ENCODE measurements at regions not wholly inside any gene's neighbourhood (a gene's known extent, or its start where the extent isn't known, plus 50 kb on each side); places are given as distances from the start of the nearest gene placed in this dataset.
"Not testable (repeated sequence)": the region's sequence is repeated elsewhere in the genome, so short reads cannot be mapped to it uniquely, and the experiment has no call there.

DNA sequence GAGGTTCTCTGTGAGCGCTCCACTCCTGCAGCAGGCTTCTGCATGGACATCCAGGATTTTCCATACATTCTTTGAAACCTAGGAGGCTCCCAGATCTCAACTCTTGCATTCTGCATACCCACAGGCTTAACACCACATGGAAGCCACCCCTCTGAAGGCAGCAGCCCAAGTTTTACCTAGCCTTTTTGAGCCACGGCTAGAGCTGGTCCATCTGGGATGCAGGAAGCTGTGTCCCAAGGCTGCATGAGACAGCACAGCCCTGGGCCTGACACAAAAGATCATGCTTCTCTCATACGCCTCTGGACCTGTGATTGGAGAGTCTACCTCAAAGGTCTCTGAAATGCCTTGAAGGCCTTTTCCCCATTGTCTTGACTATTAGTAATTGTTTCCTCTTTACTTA is 53.6 kb upstream of the RPRM start:
- DNase-seq, result no peak

DNA sequence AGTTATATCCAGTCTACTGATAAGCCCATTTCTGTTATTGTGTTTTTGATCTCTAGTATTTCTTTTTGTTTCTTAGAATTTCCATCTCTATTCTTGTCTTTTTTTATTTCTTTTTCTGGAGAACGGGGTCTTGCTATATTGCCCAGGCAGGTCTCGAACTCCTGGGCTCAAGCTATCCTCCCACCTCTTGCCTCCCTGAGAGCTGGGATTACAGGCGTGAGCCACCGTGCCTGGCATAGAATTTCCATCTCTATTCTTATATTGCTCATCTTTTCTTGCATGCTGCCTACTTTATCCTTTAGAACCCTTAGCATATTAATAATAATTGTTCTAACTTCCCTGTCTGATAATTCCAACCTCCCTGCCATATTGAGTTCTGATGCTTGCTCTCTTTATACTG is 55.2 kb upstream of the RPRM start:
- DNase-seq, result not testable (repeated sequence)

DNA sequence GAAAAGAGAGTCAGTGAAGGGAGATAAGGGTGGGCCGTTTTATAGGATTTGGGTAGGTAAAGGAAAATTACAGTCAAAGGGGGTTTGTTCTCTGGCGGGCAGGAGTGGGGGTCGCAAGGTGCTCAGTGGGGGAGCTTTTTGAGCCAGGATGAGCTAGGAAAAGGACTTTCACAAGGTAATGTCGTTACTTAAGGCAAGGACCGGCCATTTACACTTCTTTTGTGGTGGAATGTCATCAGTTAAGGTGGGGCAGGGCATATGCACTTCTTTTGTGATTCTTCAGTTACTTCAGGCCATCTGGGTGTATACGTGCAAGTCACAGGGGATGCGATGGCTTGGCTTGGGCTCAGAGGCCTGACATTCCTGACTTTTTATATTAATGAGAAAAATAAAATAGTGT is 56.0 kb upstream of the RPRM start:
- DNase-seq, result not testable (repeated sequence)

DNA sequence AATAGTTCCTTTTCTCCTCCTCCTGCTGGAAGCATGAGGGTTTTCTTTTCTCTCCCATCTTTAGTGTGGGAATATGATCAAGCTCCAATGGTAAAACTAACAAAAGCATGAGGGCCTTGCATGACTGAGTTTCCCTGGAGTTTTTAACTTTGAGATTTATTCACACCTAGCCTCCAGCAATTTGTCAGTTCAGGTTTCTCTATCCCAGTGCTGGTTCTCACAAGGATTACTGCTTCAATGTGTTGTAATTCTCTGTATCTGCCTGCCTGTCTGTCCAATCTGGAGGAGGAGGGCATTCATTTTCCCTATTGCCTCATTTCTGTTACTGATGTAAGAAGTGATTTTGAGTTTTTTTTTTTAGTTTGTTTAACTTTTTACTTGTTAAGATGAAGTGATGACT is 57.6 kb upstream of the RPRM start:
- DNase-seq, result no peak

DNA sequence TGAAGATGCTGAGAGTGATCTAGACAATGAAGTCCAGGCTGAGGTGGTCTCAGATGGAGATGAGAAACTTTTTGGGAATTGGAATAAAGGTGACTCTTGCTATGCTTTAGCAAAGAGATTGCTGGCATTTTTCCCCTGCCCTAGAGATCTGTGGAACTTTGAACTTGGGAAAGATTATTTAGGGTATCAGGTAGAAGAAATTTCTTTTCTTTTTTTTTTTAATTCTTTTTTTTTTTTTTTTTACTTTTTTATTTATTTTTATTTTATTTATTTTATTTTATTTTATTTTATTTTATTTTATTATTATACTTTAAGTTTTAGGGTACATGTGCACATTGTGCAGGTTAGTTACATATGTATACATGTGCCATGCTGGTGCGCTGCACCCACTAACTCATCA is 59.5 kb upstream of the RPRM start:
- DNase-seq, result not testable (repeated sequence)

DNA sequence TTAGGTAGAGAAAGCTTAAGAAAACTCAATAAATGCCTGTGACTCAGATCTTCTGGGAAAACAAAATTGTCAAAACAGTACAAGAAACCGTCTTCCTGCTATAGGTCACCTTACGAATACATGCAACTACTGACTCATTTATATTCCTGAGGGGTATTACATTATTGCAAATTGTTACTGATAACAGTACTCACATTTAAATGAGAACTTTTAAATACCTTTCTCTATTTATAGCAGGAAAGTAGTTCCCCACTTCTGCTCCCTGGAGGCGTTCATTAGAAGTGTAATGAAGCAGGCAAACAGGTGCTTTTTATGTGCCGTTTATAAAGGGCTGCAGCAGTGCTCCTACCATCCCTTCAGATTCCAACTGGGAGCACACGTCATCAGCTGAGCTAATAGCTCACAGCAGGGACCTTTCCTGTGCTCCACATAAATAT is 65.1 kb upstream of the RPRM start:
- peak; percentile 79 for DNase-seq

DNA sequence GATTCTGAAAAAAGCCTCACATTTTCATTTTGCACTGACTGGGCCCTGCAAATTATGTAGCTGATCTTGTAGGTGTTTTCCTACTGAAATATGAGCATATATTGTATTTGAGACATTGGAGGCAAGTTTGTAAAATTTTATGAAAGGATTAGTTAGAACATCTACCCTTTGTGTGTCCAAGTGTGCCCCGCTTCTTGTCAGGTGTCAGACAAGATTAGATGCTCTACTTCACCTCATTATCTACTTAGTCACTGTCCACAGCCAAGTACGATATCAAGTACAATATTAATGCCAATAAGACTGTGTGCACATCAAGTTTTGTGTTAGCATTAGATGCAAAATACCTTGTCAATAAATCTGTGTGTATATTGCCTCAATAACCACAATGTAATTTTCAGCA is 67.8 kb upstream of the RPRM start:
- no peak for DNase-seq

DNA sequence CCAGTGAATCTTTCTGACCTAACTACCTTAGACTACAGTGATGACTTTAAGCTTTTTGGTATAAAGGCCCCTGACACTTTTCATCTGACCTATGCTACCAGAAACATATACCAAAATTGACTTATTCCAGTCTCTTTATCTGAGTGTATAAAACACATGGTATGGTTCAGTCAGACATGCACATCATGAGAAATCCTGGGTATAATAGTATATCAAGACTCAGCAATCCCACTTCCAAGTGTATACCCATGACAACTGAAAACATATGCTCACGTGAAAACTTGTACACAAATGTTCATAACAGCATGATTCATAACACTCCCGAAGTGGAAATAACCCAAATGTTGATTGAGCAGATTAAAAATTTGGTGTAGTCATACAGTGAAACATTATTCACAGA is 70.0 kb upstream of the RPRM start:
- DNase-seq, result no peak

DNA sequence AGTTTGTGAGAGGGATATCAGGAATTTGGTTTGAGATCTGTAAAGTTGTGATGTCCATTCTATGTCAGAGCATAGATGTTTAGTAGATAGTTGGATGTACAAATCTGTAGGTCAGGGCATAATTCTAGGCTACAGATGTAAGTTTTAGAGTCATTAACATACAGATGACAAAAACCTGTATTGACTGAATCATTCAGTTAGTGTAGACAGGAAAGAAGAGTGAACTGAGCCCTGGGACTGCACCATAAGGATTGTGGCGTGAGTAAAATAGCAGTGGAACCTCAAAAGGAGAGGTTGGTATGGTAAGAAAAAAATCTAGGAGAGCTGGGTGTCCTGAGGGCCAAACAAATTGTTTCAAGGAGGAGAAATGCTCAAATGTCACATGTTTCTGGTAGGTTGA is 73.1 kb upstream of the RPRM start:
- DNase-seq, result no peak

DNA sequence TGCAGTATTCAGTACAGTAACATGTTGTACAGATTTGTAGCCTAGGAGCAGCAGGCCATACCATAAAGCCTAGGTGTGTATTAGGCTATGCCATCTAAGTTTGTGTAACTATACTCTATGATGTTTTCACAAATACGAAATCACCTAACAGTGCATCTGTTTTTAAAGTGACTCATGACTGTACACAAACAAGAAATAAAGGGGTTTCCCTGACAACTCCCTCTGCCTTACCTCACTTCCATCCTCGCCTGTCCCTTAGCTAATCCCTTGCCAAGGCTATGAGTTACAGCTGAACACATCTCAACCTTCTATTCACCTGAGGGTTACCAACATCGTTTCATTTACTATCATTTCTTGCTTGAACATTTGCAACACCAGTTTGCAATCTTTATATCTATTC is 78.6 kb upstream of the RPRM start:
- no peak for DNase-seq

DNA sequence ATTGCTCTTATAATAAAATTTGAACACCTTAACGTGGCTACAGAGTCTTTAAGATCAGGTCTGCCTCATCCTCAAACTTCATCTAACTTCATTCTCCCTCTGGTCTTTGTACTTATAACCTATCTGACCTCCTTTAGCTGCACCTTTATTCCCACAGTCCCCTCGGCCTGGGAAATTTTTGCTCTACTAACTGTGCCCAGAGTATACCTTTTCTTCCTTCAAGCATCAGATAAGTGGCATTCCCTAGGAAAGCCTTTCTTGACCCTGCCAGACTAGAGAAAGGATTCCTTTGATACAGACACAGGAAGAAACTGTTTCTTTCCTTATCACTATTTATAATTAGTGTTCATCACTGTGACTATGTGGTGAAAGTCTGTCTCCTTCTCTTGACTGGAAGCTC is 79.2 kb upstream of the RPRM start:
- DNase-seq, result no peak

DNA sequence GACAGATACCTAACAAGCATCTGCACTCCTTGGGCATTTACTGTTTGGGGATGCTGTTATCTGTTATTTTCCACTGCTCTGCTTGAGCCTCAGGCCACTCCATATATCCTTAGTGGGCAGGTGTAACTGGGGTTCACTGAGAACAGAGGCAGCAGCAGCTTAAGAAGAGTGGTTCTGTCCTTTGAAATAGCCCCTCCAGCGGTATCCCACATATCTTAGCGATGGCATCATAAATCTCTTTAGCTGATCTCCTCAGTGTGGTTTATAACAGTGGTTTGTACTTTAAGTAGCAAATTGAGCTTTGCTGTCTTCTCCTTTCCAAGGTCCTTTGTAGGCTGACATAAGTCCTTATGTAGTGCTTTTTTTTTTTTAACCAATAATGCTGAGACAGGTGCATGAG is 79.7 kb upstream of the RPRM start:
- no peak for DNase-seq

DNA sequence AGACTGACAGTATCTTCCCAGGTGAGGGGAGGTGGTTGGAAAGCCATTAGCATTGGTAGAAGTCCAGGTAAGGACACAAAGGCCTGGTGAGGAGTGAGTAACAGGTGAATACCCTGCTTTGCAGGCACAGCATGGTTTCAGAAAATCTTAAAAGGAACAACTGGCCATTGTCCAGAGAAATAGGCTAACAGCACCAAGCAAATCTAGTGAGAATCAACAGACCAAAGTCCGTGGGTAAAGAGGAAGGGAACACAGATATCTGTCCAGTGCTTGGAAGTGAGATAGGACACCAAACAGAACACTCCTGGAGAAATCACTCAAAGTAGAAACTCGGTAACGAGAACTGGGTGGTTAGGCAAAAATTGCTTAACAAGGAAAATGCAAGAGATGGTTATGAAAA is 88.8 kb upstream of the RPRM start:
- no peak for DNase-seq

DNA sequence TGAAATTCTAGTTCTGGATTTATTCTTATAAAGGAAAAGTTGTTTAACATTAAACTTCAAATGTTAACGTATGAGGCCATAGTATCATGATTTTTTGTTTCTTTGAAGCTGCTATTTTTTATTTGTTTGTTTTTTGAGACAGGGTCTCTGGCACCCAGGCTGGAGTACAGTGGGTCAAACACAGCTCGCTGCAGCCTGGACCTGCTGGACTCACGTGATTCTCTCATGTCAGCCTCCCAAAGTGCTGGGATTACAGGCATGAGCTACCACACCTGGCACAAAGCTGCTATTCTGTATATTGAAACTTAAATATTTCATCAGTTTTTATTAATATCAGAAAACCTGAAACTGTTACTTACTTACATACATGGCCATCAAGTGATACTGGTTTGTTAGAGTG is 89.5 kb upstream of the RPRM start:
- no peak for DNase-seq

DNA sequence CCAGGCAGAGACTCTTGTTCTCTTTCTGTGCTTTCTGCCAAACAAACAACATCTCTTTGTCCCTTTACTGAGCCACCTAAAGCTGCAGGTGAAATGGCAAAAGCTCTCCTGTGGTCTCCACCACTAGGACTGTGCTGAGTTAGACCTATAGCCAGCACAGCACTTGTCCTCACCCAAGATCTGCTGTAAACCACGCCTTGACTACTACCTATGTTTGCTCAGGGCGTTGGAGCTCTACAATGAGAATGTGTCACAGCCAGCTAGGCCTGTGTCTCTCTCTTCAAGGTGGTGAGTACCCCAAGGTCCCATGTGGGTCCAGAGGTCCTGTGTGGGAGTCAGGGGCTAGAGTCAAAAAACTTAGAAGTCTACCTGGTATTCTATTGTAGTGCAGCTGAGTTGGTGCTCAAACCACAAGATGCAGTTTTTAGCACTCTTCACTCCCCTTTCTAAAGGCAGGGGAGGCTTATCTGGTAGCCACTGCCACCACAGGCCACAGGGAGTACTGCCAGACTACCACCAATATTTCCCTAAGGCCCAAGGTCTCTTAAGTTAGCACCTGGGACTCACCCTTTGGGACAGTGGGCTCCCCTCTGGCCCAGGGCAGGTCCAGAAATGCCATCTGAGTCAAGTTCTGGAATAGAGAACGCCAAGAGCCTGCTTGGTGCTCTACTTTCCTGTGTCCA is 96.8 kb upstream of the RPRM start:
- DNase-seq, result no peak

DNA sequence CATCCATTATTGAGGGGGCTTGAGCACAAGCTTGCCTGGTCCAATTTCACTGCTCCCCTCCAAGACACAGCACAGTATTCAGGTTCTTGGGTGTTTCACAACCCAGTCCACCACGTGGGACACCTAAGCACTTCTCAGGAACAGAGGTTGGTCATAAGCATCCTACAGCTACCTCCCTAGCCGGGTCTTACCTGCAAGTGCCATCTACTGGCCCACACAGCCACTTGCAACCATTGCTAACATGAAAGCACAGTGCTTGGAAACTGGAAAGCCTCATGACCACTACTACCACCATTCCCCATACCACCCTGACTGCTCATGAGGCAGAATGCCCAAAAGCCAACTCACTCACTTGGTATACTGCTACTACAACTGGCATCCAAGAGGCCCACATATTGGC is 105.7 kb upstream of the RPRM start:
- no peak for DNase-seq

DNA sequence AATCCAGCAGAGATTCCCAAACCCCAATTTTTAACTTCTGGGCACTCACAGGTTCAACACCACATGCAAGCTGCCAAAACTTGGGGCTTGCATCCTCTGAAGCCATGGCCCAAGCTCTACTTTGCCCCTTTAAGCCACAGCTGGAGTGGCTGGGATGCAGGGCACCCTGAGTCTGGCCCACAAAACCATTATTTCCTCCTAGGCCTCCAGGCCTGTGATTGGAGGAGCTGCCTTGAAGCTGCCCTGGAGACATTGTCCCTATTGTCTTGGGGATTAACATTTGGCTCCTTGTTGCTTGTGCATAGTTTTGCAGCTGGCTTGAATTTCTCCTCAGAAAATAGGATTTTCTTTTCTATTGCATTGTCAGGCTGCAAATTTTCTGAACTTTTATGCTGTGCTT is 109.8 kb upstream of the RPRM start:
- no peak for DNase-seq

DNA sequence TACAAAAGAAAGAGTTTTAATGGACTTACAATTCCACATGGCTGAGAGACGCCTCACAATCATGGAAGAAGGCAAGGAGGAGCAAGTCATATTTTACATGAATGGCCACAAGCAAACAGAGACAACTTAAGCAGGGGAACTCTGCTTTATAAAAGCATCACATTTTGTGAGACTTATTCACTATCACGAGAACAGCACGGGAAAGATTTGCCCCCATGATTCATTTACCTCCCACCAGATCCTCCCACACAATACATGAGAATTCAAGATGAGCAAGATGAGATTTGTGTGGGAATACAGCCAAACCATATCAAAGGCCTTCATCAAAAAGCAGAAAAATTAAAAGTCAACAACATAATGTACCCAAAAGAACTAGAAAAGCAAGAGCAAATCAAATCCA is 111.0 kb upstream of the RPRM start:
- DNase-seq, result no peak

DNA sequence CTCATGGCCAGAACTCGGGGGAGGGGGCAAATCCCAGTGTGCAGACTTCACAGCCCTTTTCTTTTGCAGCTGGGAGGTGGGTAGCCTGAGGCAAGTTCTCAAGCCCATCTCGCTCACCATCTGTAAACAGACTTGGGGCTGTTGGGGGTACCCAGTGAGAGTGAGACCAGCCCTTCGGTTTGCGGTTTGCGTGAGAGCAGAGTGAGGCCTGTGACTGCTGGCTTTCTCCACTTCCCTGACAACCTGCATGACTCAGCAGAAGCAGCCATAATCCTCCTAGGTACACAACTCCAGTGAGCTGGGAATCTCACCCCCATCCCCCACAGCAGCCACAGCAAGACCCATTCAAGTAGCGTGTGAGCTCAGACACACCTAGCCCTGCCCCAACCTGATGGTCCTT is 114.5 kb upstream of the RPRM start:
- not testable (repeated sequence) for DNase-seq

DNA sequence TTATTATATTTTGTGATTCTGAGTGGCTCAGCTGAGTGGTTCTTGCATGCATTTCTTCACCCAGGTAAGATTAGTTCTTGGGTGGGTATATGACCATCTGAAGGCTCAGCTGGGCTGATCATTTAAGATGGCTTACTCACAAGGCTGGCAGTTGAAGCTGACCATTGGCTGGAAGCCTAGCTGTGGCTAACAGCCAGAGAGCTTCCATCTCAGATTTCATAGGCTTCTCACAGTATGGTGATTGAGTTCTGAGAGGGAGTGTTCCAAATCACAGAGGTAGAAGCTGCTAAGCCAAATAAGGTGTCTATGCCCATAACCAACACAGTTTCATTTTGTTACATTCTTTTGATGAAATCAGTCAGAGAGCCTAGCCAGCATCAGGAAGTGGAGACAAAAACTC is 117.4 kb upstream of the RPRM start:
- DNase-seq, result peak; percentile 70

DNA sequence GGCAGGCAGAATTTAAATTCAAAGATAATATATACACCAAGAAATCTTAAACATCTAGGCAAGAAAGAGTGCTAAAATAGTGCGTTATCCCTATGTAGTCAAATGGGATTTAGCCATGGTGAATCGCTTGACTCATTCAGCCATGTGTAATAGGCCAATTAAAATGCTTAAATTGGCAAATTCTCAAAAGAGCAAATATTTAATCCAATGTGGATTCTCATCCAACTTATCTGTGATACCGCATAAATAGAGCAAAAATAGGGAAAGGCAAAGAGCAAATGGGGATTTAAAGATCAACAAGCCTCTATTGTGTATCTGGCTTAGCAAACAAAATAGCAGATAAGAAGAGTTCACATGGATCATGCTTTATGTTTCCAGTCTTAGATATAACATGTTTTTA is 123.2 kb upstream of the RPRM start:
- DNase-seq, result no peak

DNA sequence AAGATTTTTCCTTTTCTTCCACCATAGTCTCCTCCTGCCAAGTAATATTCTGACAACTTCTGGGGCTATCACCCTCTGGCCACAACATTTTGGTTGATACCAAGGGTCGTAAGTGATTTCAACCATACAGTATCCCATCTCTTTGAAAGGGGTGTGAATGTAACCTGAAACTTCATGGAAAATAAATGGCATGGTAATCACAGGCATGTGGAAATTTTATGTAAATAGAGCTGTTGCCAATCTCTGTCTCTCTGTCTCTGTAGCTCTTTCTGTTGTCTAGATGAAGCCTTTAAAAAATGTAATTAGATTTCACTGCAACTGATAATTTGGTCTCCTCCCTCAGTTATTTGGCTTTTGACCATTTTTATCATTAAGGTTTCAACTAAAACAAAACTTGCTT is 125.6 kb upstream of the RPRM start:
- peak; percentile 12 for DNase-seq

DNA sequence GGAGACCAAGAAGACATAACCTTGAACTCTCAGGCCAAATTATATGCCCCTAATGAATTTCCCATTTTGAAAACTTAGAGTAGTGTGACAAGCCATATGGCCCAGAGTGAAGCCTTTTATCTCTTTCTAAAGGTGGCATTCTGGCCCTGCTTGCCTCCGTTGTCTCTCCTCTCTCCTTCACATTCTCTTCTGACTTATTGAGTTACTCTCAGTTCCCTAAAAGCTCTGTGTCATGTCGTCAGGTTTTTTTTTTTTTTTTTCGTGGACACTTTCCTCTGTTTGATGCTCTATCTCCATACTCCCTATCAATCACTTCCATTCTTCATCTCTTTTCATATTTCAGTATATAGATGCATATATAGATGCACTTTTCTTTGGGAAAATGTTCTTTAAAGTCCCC is 128.1 kb upstream of the RPRM start:
- DNase-seq, result no peak

DNA sequence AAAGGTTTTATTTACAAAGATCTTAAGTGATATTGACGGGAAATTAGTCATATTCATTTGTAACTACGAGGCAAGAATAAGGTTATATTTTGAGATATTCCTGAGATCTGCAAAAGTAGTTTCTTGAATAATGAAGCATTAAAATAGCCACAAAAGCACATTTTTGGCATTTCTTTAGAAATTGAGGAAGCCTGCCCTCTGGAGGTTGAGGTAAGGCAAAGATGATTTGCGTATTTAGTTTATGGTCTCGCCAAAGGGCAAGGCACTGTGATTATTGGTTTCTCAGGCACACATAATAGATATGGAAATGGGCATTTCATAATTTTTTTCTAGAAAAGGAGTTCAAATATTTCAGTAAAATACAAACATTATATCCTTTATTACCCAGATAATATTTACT is 143.7 kb upstream of the RPRM start:
- DNase-seq, result peak; percentile 27

DNA sequence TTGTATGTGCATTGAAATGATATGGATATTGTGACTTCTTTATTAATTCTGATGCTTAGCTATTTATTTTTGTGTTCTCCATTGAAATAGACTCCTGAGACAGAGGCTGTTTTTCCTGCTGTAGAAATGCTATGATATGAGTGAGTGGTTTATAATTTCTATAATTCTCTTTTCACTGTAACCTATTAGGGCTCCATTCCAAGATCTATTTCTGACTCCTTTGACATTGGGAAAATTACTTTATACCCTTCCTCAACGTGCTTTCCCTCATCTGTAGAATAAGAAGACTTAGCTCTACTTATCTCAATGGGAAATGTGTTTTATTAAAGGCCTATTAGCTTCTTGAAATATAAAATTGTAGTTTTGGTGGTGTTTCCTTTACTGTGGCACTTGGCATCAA is 144.5 kb upstream of the RPRM start:
- no peak for DNase-seq

DNA sequence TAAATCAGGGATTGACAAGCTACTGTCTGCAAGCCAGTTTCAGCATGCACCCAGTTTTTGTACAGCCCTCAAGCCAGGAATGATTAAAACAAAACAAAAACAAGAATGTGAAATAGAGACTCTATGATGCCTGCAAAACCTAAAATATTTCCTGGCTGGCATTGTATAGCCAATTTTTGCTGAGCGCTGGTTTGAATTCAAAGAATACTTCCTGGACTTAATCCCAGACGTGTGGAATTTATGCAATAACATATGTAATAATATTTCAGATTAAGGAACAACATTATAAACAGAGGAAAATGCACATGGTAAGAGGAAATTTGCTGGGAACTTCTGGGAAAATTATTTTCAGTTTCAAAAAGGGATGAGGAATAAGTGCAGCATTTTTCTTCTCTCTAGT is 148.1 kb upstream of the RPRM start:
- DNase-seq, result no peak

Data from NCI-H69 (cell line).